ENCODE measurements at regions not wholly inside any gene's neighbourhood (a gene's known extent, or its start where the extent isn't known, plus 50 kb on each side); places are given as distances from the start of the nearest gene placed in this dataset.

- TF ChIP-seq, protein P1, sequence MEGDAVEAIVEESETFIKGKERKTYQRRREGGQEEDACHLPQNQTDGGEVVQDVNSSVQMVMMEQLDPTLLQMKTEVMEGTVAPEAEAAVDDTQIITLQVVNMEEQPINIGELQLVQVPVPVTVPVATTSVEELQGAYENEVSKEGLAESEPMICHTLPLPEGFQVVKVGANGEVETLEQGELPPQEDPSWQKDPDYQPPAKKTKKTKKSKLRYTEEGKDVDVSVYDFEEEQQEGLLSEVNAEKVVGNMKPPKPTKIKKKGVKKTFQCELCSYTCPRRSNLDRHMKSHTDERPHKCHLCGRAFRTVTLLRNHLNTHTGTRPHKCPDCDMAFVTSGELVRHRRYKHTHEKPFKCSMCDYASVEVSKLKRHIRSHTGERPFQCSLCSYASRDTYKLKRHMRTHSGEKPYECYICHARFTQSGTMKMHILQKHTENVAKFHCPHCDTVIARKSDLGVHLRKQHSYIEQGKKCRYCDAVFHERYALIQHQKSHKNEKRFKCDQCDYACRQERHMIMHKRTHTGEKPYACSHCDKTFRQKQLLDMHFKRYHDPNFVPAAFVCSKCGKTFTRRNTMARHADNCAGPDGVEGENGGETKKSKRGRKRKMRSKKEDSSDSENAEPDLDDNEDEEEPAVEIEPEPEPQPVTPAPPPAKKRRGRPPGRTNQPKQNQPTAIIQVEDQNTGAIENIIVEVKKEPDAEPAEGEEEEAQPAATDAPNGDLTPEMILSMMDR (IDR thresholded peaks at IDR 0.05; ENCODE audit: low read depth, low read length, poor library complexity, severe bottlenecking) = no peak
- no peak for TF ChIP-seq EZH2phosphoT487 (IDR thresholded peaks at IDR 0.05; ENCODE audit: borderline replicate concordance, low read length)
Measured at GRCh38 chr11:112902361-112903011, 58.7 kb upstream of the NCAM1 start.

All from DOHH2 (cell line).